ENCODE measurements at regions not wholly inside any gene's neighbourhood (a gene's known extent, or its start where the extent isn't known, plus 50 kb on each side); places are given as distances from the start of the nearest gene placed in this dataset.

DNA sequence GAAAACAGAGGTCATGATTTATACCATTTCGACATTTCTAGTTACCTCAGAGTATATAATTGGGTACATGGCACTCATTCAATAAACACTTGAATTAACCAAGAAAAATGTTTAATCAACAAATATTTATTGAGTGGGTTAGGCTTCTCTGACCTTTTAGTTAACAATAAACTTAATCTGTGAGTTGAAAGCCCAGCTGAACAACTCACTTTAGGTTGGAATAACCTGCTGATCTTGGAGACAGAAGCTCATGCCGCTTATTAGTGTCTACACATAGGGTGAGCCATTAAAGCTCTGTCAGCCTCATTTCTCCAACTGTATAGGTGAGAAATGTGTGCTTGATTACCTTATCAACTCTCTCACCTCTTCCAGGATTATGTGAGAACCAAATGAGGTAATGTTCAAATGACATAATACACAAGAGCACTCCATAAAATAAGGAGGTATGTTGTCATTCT, 98.2 kb upstream of the DTNBP1 start:
- DNase-seq = no peak
- H4K20me1 ChIP-seq (ENCODE audit: insufficient read depth, low read length) = no peaks in the 10 kb centered on the region
- no peaks in the 10 kb centered on the region for H3K9me3 ChIP-seq (replicated peaks in 1 of 2; ENCODE audit: control insufficient read depth in 1 of 2, insufficient read depth in 1 of 2, low read length in 2 of 2)
- no peak overlapping the region for H3K9ac ChIP-seq (ENCODE audit: insufficient read depth, low read length, poor library complexity, severe bottlenecking)
- WGBS (ENCODE audit: insufficient coverage) = no CpG with 5 or more reads among the region's 2 CpGs
- no peak overlapping the region for H3K27ac ChIP-seq (ENCODE audit: low read depth in 1 of 2, low read length in 2 of 2)
- no peak overlapping the region for H2AFZ ChIP-seq (ENCODE audit: insufficient read depth, low read depth, low read length, poor library complexity, severe bottlenecking)
- H3K79me2 ChIP-seq (ENCODE audit: insufficient read depth, low read length) = no peaks in the 10 kb centered on the region
- no peak overlapping the region for H3K4me2 ChIP-seq (replicated peaks; ENCODE audit: extremely low read depth, low read length, poor library complexity, severe bottlenecking)
- Mint-ChIP-seq H3K4me3 (no peak overlapping the region), H3K4me1 (no peaks in the 10 kb centered on the region), H3K27ac (no peak overlapping the region), H3K36me3 (no peaks in the 10 kb centered on the region), H3K9me3 (peaks cover 0 to 13% (median 6%) of the 10 kb centered on the region in 7 donors), H3K27me3 (ENCODE audit: low read depth in 3 of 3) (peaks cover 0 to 1% (median 1%) of the 10 kb centered on the region in 3 donors)
- no peaks in the 10 kb centered on the region for H3K36me3 ChIP-seq (replicated peaks in 1 of 2; ENCODE audit: control insufficient read depth in 1 of 2, insufficient read depth in 2 of 2, low read length in 2 of 2)
- no peak overlapping the region for H3K4me3 ChIP-seq (replicated peaks in 1 of 3; ENCODE audit: low read depth in 2 of 3, low read length in 3 of 3)
- TF ChIP-seq, protein P1, sequence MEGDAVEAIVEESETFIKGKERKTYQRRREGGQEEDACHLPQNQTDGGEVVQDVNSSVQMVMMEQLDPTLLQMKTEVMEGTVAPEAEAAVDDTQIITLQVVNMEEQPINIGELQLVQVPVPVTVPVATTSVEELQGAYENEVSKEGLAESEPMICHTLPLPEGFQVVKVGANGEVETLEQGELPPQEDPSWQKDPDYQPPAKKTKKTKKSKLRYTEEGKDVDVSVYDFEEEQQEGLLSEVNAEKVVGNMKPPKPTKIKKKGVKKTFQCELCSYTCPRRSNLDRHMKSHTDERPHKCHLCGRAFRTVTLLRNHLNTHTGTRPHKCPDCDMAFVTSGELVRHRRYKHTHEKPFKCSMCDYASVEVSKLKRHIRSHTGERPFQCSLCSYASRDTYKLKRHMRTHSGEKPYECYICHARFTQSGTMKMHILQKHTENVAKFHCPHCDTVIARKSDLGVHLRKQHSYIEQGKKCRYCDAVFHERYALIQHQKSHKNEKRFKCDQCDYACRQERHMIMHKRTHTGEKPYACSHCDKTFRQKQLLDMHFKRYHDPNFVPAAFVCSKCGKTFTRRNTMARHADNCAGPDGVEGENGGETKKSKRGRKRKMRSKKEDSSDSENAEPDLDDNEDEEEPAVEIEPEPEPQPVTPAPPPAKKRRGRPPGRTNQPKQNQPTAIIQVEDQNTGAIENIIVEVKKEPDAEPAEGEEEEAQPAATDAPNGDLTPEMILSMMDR (IDR thresholded peaks at IDR 0.05) = no peak
- H3K4me1 ChIP-seq (ENCODE audit: control insufficient read depth in 1 of 2, insufficient read depth in 2 of 2, low read length in 2 of 2) = no peaks in the 10 kb centered on the region
- intact Hi-C loops (cut with micrococcal nuclease) = no loop called here
- H3K27me3 ChIP-seq (ENCODE audit: control insufficient read depth in 2 of 2, insufficient read depth in 2 of 2, low read length in 2 of 2) = no peaks in the 10 kb centered on the region

GRCh38 chr6:15758631-15759215, 95.9 kb upstream of the DTNBP1 start:
- no peaks in the 10 kb centered on the region for H3K4me1 Mint-ChIP-seq
- H2AFZ ChIP-seq (ENCODE audit: insufficient read depth, low read depth, low read length, poor library complexity, severe bottlenecking) = no peak overlapping the region
- intact Hi-C loops (cut with micrococcal nuclease) = no loop called here
- WGBS (ENCODE audit: insufficient coverage) = 96% methylated on average over 36 of the region's 36 CpGs
- DNase-seq = no peak
- H3K27ac ChIP-seq (ENCODE audit: low read depth in 1 of 2, low read length in 2 of 2) = no peak overlapping the region
- H3K79me2 ChIP-seq (ENCODE audit: insufficient read depth, low read length) = no peaks in the 10 kb centered on the region
- peaks cover 0 to 13% (median 6%) of the 10 kb centered on the region in 7 donors for H3K9me3 Mint-ChIP-seq
- H3K36me3 ChIP-seq (replicated peaks in 1 of 2; ENCODE audit: control insufficient read depth in 1 of 2, insufficient read depth in 2 of 2, low read length in 2 of 2) = no peaks in the 10 kb centered on the region
- no peaks in the 10 kb centered on the region for H3K36me3 Mint-ChIP-seq
- H3K27me3 ChIP-seq (ENCODE audit: control insufficient read depth in 2 of 2, insufficient read depth in 2 of 2, low read length in 2 of 2) = no peaks in the 10 kb centered on the region
- no peak overlapping the region for H3K4me2 ChIP-seq (replicated peaks; ENCODE audit: extremely low read depth, low read length, poor library complexity, severe bottlenecking)
- H3K4me1 ChIP-seq (ENCODE audit: control insufficient read depth in 1 of 2, insufficient read depth in 2 of 2, low read length in 2 of 2) = no peaks in the 10 kb centered on the region
- no peaks in the 10 kb centered on the region for H3K9me3 ChIP-seq (replicated peaks in 1 of 2; ENCODE audit: control insufficient read depth in 1 of 2, insufficient read depth in 1 of 2, low read length in 2 of 2)
- H3K9ac ChIP-seq (ENCODE audit: insufficient read depth, low read length, poor library complexity, severe bottlenecking) = no peak overlapping the region
- H3K27me3 Mint-ChIP-seq (ENCODE audit: low read depth in 3 of 3) = peaks cover 0 to 1% (median 0%) of the 10 kb centered on the region in 3 donors
- H3K27ac Mint-ChIP-seq = peak overlapping the region in 1 of 7 donors; percentile 28
- no peak overlapping the region for H3K4me3 ChIP-seq (replicated peaks in 1 of 3; ENCODE audit: low read depth in 2 of 3, low read length in 3 of 3)
- TF ChIP-seq, protein P1 (IDR thresholded peaks at IDR 0.05) = no peak
- no peaks in the 10 kb centered on the region for H4K20me1 ChIP-seq (ENCODE audit: insufficient read depth, low read length)
- H3K4me3 Mint-ChIP-seq = no peak overlapping the region

Data from CD14-positive monocyte (primary cell).